ENCODE measurements at regions not wholly inside any gene's neighbourhood (a gene's known extent, or its start where the extent isn't known, plus 50 kb on each side); places are given as distances from the start of the nearest gene placed in this dataset.

- no peak for DNase-seq
Observed at GRCh38 chr10:55104738-55105137, 303.7 kb upstream of the PCDH15 start.

DNA sequence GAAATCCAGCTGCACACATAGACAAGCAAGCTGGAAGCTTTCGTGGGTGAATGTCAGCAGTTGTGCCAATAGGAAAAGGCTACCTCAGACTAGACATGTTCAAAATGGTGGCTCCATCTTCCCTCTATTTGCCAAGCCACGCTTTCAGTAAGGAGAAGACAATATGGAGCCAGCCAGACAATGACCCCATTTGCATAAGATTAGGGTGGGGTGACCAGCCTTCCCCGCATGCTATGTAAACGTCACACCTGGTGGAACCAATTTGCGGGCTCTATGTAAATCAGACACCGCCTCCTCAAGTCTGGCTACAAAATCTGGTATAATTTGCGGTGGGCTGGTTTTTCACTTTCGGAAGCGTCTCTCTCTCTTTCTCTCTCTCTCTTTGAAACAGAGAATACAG, 297.4 kb upstream of the PCDH15 start:
- no peak for DNase-seq

DNA sequence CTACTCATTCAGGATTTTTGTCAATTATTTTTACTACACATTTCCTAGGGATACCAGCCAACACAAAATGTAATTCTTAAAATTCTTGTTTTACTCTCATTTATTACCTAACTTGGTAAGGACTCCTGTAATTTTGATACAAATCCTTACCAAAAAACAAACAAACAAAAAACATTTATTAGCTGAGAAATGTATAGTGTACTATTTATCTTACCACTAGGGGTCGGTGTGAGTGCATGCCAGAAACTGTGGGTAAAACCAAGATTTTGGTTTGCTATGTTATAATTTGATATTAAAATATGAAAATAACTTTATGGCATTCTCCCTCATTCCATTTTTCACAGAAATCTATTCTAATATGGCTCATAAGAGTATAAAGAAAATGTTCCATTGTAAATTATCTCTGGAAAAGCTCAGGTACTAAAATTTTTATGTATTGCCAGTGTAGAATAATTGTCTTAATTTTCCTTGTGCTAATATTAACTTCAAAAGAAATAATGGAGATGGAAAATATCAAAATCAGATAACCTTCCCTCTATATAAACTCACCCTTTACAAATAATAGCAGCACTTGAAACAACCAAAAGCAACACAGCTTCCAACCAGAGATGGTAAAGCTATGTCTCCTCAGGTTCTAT, 290.8 kb upstream of the PCDH15 start:
- DNase-seq, result no peak

DNA sequence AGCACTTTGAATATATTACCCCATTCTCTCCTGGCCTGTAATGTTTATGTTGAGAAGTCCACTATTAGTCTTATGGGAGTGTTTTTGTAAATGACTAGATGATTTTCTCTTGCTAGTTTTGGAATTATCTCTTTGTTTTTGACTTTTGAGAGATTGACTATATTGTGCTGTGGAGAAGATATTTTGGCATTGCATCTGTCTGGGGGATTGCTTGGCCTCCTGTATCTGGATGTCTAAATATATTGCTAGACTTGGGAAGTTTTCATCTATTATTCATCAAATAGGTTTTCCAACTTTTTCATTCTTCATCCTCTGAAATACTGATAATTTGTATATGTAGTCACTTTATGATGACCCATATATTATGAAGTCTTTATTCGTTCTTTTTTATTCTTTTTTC, 277.1 kb upstream of the PCDH15 start:
- DNase-seq, result no peak

- DNase-seq, result no peak
Observed at GRCh38 chr10:55065185-55065584, 264.2 kb upstream of the PCDH15 start.

- no peak for DNase-seq
Observed at GRCh38 chr10:55063811-55064210, 262.8 kb upstream of the PCDH15 start.

DNA sequence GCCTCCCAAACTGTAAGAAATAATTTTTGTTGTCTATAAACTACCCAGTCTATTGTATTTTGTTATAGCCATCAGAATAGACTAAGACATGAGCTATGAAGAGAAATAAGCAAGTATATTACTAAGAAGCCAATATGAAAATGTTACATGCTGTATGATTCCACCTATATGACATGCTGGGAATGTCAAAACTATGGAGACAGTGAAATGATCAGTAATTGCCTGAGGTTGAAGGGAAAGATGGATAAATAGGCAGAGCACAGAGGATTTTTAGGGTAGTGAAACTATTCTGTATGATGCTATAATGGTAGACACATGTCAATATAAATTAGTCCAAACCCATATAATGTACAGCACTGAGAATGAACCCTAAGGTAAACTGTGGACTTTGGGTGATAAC, 261.3 kb upstream of the PCDH15 start:
- DNase-seq, result no peak

GRCh38 chr10:55058800-55059199, 257.8 kb upstream of the PCDH15 start:
- no peak for DNase-seq

- DNase-seq, result no peak
Observed at GRCh38 chr10:55051515-55051914, 250.5 kb upstream of the PCDH15 start.

- DNase-seq, result no peak
Observed at GRCh38 chr10:55048830-55049498, 247.9 kb upstream of the PCDH15 start.

DNA sequence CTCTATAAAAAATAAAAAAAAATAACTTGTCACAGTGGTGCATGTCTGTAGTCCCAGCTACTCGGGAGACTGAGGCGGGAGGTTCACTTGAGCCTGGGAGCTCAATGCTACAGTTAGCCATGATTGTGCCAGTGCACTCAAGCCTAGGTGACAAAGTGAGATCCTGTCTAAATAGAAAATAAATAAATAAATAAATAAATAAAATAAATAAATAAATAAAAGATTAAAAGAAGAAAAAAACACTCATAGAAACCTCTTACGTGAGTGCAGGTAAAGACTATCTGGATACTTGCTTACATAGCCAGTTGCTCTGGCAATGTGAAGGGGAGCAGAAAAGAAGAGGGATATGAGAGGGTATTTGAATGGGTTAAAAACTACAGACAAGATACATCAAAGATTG, 242.5 kb upstream of the PCDH15 start:
- no peak for DNase-seq

GRCh38 chr10:55033061-55033460, 232.0 kb upstream of the PCDH15 start:
- DNase-seq, result no peak

- DNase-seq, result no peak
Observed at GRCh38 chr10:55024713-55025112, 223.7 kb upstream of the PCDH15 start.

DNA sequence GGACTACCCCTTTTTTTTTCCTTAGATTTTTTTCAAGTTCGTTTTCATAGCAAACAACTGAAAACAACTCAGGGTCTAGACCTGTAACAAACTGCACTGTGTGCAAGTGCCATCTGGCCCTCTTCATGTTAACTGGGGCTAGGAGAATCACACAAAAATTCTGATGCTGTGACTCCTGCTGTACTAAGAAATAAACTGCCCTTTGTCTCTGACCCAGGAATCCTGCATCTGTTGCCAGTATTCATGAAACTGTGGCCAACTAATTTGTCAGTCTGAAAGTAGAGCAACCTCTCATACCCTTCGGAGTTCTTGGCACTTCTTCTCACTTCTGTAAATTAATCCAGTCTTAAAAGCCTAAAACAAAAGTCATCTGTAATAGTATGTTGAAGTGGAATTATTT, 218.4 kb upstream of the PCDH15 start:
- no peak for DNase-seq

DNA sequence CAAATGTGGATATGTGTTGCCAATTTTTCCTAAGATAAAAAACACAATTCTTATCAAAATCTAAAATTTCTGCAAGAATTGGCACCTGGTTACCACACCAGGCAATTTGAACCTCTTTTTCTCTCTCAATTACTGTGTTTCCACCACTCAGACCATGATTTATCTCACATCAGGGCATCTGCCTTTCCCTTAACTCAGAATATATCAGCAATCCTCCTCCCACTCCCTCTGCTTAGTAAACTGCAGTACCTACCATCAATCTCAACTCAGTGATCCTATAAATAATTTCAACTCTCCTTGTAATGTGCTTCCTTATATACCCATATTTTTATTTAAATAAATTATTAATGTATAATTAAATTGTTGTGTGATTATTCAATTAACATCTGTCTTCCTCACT, 212.3 kb upstream of the PCDH15 start:
- no peak for DNase-seq

- DNase-seq, result no peak
Observed at GRCh38 chr10:55002420-55002819, 201.4 kb upstream of the PCDH15 start.

GRCh38 chr10:55001422-55001821, 200.4 kb upstream of the PCDH15 start:
- DNase-seq, result no peak

DNA sequence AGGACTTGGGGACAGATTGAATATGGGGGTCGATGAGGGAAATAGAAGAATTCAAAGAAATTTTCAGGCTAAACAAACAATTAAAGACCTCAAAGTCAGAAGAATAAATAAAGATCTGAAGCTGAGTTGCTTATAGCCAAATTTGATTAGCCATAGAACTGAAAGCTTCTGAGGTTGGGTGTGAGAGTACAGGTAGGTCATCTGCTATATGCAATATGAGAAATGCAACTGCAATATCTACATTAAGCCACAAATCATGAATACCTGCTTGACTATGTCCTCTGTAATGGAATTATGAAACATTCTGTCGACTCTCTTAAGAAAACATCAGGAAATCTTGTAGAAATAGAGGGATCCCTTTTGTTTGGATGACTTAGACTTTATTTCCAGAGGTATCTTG, 192.1 kb upstream of the PCDH15 start:
- DNase-seq, result no peak

GRCh38 chr10:54985732-54986131, 184.7 kb upstream of the PCDH15 start:
- peak; percentile 3 for DNase-seq

DNA sequence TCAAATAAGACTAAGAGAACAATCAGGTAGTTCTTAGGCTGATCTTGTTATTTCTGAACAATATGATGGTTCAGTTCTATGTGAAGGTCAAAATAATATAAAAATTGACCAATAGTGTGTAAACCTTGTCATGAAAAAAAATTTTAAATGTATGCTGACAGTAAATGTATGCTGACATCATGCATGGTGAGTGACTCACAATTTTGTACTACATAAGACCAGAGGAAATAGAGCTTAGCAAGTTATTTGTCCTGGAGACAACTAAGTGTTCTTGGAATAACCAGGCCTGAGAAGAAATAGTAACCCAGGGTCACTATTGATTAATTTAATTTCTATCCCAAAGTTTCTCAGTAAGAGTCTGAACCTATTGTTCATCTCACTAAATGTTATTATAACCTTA, 182.2 kb upstream of the PCDH15 start:
- no peak for DNase-seq

DNA sequence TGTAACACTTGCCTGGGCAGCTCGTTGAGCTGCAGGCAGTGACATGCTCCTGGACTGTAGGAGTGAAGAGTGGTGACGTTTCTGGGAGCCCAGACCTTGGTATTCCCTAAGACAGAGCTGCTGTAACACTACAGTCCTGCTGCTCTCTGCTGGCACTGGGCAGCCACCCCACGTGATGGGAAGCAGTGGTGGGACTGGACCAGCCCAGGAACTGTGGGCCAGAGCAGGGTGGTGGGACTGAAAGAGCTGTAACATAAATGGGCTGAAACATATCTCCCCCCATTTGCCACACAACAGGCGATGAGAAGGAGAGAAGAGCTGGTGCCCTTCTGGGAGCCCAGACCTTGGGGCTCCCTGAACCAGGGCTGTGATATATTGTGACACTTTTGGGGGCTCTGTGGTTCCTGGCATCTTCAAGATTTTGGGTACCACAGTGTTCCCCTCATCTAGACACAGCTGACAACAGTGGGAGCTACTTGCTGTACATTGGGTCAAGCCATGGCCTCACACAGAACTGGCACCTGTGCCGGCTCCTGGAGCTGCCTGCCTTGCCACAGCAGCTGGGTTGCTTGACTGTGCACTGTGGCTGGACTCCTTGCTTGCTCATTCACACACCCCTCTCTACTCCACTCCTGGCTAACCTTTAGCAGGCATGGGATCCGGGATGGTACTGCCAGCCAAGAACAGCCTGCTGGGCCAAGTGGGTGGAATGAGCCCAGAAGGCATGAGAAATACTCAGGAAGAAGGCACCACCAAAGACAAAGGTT, 161.3 kb upstream of the PCDH15 start:
- DNase-seq, result no peak

GRCh38 chr10:54961040-54961439, 160.0 kb upstream of the PCDH15 start:
- no peak for DNase-seq

DNA sequence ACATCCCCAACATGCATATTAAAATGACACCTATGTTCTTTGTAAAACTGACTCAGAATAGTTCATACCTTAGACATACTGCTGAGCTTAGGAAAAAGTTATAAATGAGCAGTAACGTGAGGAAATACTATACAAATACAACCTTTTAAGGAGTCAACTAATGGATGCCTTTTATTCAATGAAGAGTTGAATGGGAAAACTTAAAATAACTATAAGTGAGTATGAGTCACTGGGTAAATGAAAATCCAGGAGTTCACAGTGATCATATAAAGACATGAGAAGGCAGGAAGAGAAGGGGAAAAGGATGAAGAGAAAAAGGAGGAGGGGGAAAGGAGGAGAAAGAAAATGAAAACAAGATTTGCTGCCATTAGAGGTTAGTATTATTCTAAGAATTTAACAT, 157.8 kb upstream of the PCDH15 start:
- DNase-seq, result no peak

DNA sequence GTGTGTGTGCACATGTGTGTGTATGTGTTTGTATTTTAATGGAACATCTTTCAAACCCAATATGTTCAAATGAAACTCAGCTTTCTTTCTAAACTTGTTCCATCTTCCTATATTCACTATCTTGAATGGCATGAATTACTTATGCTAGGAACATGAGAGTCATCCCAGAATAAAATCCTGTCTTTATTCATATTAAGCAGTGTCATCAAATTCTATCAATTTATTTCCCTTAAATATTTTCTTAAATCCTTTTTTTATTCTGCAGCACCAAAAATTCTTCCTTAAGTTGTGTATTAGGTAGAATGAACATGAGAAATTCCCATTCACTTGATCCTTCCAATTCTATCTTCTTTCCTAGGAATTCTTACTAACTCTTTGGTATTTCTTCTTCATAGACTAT, 146.6 kb upstream of the PCDH15 start:
- no peak for DNase-seq
